ENCODE measurements at regions not wholly inside any gene's neighbourhood (a gene's known extent, or its start where the extent isn't known, plus 50 kb on each side); places are given as distances from the start of the nearest gene placed in this dataset.

- in situ Hi-C loops (cut with MboI), result no loop called here
- TF ChIP-seq ZNF23 (CRISPR knock-in tag; IDR thresholded peaks at IDR 0.05) (no peak), NBN (IDR thresholded peaks at IDR 0.05; ENCODE audit: low read depth) (no peak), TRIM24 (IDR thresholded peaks at IDR 0.05) (no peak), HMG20B (CRISPR knock-in tag; IDR thresholded peaks at IDR 0.05) (no peak), MBD2 (IDR thresholded peaks at IDR 0.05; ENCODE audit: borderline replicate concordance, low read depth) (no peak), ETS2 (tag; IDR thresholded peaks at IDR 0.05; ENCODE audit: borderline replicate concordance, poor library complexity, severe bottlenecking) (no peak), RBM14 (IDR thresholded peaks at IDR 0.05; ENCODE audit: borderline replicate concordance, insufficient read depth, low read depth, low read length) (no peak), HIVEP1 (CRISPR knock-in tag; IDR thresholded peaks at IDR 0.05) (no peak)
- H4K20me1 ChIP-seq (replicated peaks; ENCODE audit: control insufficient read depth, insufficient read depth, low read length), result no peaks in the 10 kb centered on the region
- H3K27me3 ChIP-seq (ENCODE audit: control insufficient read depth in 2 of 2, insufficient read depth in 2 of 2, low read length in 2 of 2), result no peaks in the 10 kb centered on the region
- 0% methylated on average over 2 of the region's 2 CpGs for WGBS (ENCODE audit: insufficient coverage, low coverage, missing lambda C conversion rate)
- H3K9me1 ChIP-seq (ENCODE audit: control insufficient read depth, insufficient read depth, low read length), result no peaks in the 10 kb centered on the region
- H3K4me1 ChIP-seq (replicated peaks in 1 of 2; ENCODE audit: control insufficient read depth in 2 of 2, insufficient read depth in 2 of 2, low read length in 2 of 2), result no peaks in the 10 kb centered on the region
- ChIA-PET POLR2A (no interaction called here), CTCF (ENCODE audit: low intra/inter-chr PET ratio) (no interaction called here)
- no TSS peak for BruUV-seq (replicated peaks)
- H3K9me3 ChIP-seq (replicated peaks; ENCODE audit: control insufficient read depth, insufficient read depth, low read depth, low read length), result no peaks in the 10 kb centered on the region
- DNase-seq (ENCODE audit: extremely low read depth in 1 of 4, low spot score in 3 of 4) (no peak), ATAC-seq (no peak), FAIRE-seq (no peak)
- H3K9ac ChIP-seq (ENCODE audit: insufficient read depth in 1 of 2, low read depth in 2 of 2, low read length in 2 of 2), result no peak overlapping the region
- intact Hi-C loops (cut with micrococcal nuclease), result no loop called here
- no peak overlapping the region for H3K4me3 ChIP-seq
- no peak overlapping the region for H3K4me2 ChIP-seq (ENCODE audit: insufficient read depth, low read length)
- no peak overlapping the region for H3K27ac ChIP-seq (ENCODE audit: extremely low read depth, low read depth, low read length)
- H3K79me2 ChIP-seq (ENCODE audit: control insufficient read depth, insufficient read depth, low read length), result no peaks in the 10 kb centered on the region
- no peaks in the 10 kb centered on the region for H3K36me3 ChIP-seq (ENCODE audit: control insufficient read depth, insufficient read depth, low read length)
- H2AFZ ChIP-seq (ENCODE audit: low read depth, low read length), result no peak overlapping the region
Measured at GRCh38 chr2:13091861-13092378, 375.2 kb downstream of the TRIB2 start.
